IPS DF 4.7 (cell line): ENCODE measurements at regions not wholly inside any gene's neighbourhood (a gene's known extent, or its start where the extent isn't known, plus 50 kb on each side); places are given as distances from the start of the nearest gene placed in this dataset.

Experiments used
- DNase-seq: peaks from one replicate; pipeline ENCODE4 v3.0.0-alpha.2; 2013; ENCODE audit warnings: low spot score; ENCODE audit errors: extremely low read depth

GRCh38 chr12:93292731-93293566 is 84.8 kb upstream of the NUDT4 start:
- DNase-seq, result no peak

- no peak for DNase-seq
Measured at GRCh38 chr12:93297032-93297431, 80.7 kb upstream of the NUDT4 start.

GRCh38 chr12:93297536-93297935 is 80.2 kb upstream of the NUDT4 start:
- no peak for DNase-seq

GRCh38 chr12:93299262-93299846 is 78.4 kb upstream of the NUDT4 start:
- no peak for DNase-seq

- no peak for DNase-seq
Measured at GRCh38 chr12:93300611-93301021, 77.1 kb upstream of the NUDT4 start.

- no peak for DNase-seq
Measured at GRCh38 chr12:93302331-93303229, 75.1 kb upstream of the NUDT4 start.

- DNase-seq, result no peak
Measured at GRCh38 chr12:93306636-93307035, 71.1 kb upstream of the NUDT4 start.

GRCh38 chr12:93308281-93308680 is 69.4 kb upstream of the NUDT4 start:
- no peak for DNase-seq

GRCh38 chr12:93311827-93312226 is 65.9 kb upstream of the NUDT4 start:
- no peak for DNase-seq

- no peak for DNase-seq
Measured at GRCh38 chr12:93314177-93314497, 63.6 kb upstream of the NUDT4 start.

- DNase-seq, result no peak
Measured at GRCh38 chr12:93315385-93315906, 62.3 kb upstream of the NUDT4 start.

GRCh38 chr12:93315907-93316622 is 61.7 kb upstream of the NUDT4 start:
- no peak for DNase-seq

GRCh38 chr12:93316623-93316971 is 61.1 kb upstream of the NUDT4 start:
- no peak for DNase-seq

GRCh38 chr12:93317227-93317626 is 60.5 kb upstream of the NUDT4 start:
- DNase-seq, result no peak

GRCh38 chr12:93318720-93319522 is 58.8 kb upstream of the NUDT4 start:
- DNase-seq, result no peak

- DNase-seq, result no peak
Measured at GRCh38 chr12:93319523-93320050, 58.1 kb upstream of the NUDT4 start.

GRCh38 chr12:93322784-93323183 is 54.9 kb upstream of the NUDT4 start:
- no peak for DNase-seq

- no peak for DNase-seq
Measured at GRCh38 chr12:93323625-93324329, 53.9 kb upstream of the NUDT4 start.

- DNase-seq, result no peak
Measured at GRCh38 chr12:93325855-93326254, 51.9 kb upstream of the NUDT4 start.
